Fibroblast of pulmonary artery (primary cell): ENCODE measurements at regions not wholly inside any gene's neighbourhood (a gene's known extent, or its start where the extent isn't known, plus 50 kb on each side); places are given as distances from the start of the nearest gene placed in this dataset.

Experiments used
- DNase-seq: peaks from one replicate; pipeline ENCODE4 v3.0.0-alpha.2; 2010; ENCODE audit warnings: low read depth
- H3K4me3 ChIP-seq: replicated peaks from 2 replicates; pipeline ENCODE4 v1.5.1; 2011; ENCODE audit warnings: low read depth, mild to moderate bottlenecking, control low read depth, low read length, moderate library complexity
- TF ChIP-seq, protein P1 (sequence below): IDR thresholded peaks from 2 replicates; pipeline ENCODE4 v1.5.1; 2011; ENCODE audit warnings: mild to moderate bottlenecking, control low read depth, low read length, inconsistent platforms; ENCODE audit errors: missing control alignments

DNA sequence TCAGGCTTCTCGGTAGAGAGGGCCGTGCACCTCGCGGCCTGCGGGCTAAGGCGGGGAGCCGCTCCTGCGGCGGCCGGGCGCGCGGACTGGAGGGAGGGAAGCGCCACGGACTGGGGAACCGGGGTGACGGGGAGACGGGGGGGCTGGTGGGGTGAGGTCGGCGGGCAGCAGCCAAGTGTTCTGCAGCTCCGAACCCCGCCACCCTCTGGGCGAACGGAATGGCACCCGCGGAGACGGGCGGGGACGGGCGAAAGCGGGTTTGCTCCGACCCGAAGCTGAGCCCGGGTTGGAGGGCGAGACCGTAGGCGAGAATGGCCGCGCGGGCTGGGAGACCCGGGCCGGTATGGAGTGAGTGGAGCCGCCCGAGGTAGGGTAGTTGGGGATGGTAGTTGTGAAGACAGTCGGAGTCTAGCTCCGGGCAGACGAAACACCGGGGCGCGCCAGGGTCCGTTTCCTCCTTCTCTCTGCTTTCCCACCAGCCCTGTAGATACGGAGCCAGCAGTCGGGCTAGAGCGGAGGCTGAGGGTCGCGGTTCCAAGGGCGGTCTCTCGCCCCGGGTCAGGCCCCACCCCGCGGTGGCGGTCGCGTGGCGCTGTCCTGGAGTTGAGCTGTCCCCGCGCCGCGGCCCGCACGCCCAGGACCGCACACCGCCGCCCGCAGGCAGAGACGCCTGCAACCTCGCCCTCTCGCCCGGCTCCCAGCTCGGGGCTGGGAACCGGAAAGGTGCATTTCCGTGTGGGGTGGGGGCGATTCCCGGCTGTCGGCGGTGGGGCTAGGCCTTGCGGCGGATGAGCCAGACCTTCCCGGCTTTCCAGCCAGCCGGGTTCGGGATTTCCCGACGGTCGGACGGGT is 160.3 kb upstream of the SIX2 start:
- TF ChIP-seq, protein P1, sequence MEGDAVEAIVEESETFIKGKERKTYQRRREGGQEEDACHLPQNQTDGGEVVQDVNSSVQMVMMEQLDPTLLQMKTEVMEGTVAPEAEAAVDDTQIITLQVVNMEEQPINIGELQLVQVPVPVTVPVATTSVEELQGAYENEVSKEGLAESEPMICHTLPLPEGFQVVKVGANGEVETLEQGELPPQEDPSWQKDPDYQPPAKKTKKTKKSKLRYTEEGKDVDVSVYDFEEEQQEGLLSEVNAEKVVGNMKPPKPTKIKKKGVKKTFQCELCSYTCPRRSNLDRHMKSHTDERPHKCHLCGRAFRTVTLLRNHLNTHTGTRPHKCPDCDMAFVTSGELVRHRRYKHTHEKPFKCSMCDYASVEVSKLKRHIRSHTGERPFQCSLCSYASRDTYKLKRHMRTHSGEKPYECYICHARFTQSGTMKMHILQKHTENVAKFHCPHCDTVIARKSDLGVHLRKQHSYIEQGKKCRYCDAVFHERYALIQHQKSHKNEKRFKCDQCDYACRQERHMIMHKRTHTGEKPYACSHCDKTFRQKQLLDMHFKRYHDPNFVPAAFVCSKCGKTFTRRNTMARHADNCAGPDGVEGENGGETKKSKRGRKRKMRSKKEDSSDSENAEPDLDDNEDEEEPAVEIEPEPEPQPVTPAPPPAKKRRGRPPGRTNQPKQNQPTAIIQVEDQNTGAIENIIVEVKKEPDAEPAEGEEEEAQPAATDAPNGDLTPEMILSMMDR = no peak
- peak overlapping the region; percentile 56 for H3K4me3 ChIP-seq
- DNase-seq = peak; percentile 38

DNA sequence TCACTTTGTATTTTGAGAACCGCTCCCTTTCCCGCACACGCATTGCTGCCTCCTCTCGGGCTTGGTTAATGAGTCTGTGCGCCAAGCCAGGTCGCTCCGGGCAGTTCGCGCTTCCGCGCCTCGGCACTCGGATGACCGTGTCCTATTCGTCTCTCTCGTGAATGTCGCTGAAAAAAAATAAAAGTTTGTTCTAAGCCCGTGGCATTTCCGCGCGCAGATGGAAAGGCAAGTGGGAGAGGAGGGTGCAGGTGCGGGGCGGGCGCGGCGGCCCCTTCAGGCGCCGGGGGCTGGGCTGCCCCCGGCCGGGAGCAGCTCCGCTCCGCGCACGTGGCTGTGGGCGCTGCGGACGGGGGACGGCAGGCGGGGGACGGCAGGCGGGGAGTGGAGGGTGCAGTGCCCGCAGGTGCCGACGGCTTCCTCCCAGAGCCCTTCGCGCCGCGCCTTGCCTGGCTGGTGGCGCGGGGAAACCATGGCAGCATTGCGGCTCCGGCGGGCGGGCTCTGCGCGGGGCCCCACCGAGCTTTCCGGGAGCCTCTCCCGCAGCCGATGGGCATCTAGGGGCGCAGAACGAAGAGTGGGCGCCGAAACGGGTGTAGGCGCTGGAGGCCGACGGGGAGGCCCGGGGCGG is 159.6 kb upstream of the SIX2 start:
- no peak for DNase-seq
- TF ChIP-seq, protein P1 = no peak
- peak overlapping the region; percentile 56 for H3K4me3 ChIP-seq

DNA sequence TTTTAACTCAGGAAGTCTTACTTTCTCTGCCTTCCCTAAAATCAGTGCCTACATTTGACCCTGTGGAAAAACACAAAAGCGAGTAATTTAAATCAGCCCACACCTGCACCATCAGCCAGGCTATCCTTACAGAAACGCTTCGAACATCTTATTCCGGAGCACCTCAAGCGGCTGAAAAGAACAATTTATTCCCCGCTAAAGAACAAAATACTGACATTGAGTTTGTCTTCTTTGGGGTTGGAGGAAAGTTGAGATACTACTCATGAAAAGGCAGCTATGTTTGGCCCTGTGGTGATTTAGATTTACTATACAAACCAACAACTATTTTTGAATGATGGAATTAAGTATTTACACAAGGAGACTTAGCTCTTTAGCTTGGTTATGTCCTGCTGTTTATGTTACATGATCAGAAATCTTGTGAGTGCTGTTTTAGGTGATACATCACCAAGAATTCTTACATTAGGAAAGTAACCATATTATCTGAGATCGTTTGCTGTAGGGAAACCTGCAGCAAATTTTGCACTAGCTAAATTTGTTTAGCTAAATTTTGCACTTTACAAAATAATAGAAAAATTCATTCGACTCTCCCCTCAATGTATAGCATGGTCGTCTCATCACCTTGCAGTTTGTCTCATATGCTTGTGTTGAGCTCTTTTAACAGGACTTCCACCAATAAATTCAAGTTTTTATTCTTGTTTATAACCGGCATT is 158.8 kb upstream of the SIX2 start:
- DNase-seq = no peak
- peak overlapping the region; percentile 56 for H3K4me3 ChIP-seq
- TF ChIP-seq, protein P1 = no peak

GRCh38 chr2:45166229-45166890 is 157.1 kb upstream of the SIX2 start:
- no peak for DNase-seq
- no peak overlapping the region for H3K4me3 ChIP-seq
- TF ChIP-seq, protein P1 = no peak

- TF ChIP-seq, protein P1 = no peak
- H3K4me3 ChIP-seq = no peak overlapping the region
- no peak for DNase-seq
Observed at GRCh38 chr2:45162711-45163110, 153.5 kb upstream of the SIX2 start.

DNA sequence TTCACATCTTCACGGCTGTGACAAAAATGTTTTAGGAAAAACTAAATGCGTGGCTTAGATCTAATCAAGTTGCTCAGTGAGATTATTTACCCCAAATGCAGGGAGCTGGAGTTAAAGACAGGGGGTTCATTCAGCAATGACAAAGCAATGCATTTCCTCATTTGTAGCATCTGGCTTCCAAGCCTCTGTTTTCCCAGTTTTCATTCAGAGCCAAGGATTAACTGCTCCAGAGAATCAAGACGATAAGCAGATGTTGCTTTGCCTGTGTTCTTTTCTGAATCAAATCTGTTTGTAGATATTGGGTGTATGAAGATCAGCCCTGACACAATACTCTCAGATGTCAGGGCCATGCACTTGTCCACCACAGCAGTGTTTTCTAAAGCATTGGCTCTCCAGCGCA is 147.4 kb upstream of the SIX2 start:
- TF ChIP-seq, protein P1 = no peak
- H3K4me3 ChIP-seq = no peak overlapping the region
- no peak for DNase-seq
